Mononuclear cell (primary cell): ENCODE measurements at regions not wholly inside any gene's neighbourhood (a gene's known extent, or its start where the extent isn't known, plus 50 kb on each side); places are given as distances from the start of the nearest gene placed in this dataset.
"Not testable (repeated sequence)": the region's sequence is repeated elsewhere in the genome, so short reads cannot be mapped to it uniquely, and the experiment has no call there.

Experiments
- H3K27me3 ChIP-seq: 2 replicates; pipeline ENCODE4 v1.6.0; 2011; ENCODE audit warnings: low read length, control low read depth; ENCODE audit not compliant: insufficient read depth
- H3K4me1 ChIP-seq: 2 replicates; pipeline ENCODE4 v1.5.1; 2011; ENCODE audit warnings: mild to moderate bottlenecking, low read length, control low read depth; ENCODE audit not compliant: insufficient read depth
- H3K4me3 ChIP-seq: 2 replicates; pipeline ENCODE4 v1.5.1; 2011; ENCODE audit warnings: mild to moderate bottlenecking, low read length, moderate library complexity
- H3K9me3 ChIP-seq: 2 replicates; pipeline ENCODE4 v1.5.1; 2011; ENCODE audit warnings: low read depth, mild to moderate bottlenecking, control low read depth, low read length

DNA sequence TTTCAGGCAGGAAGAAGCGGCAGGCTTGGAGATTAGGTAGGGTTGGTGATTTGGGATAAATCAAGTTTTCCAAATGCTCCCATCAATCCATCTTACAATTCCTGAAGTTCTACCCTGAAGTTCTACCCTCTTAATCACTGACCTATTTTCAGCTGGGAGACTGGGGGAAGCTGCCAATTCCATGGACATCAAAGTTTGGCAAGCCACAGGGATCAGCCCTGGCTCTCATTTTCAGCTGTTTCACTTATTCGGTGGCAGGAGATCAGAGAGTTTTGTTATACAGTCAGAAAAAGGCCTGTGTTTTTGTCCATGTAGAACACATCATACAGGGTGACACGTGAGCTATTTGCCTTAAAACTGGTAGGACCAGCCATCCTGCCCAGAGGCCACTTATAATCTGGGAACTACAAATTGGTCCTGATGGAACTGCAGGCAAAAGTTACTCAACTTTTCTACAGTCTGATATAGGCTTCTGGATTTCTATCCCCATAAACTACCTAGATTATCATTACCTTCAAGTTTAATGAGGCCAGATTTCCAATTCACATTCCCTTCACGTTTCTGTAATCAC, 112.9 kb upstream of the ZNF746 start:
- Histone ChIP-seq H3K4me1 (no peaks in the 10 kb centered on the region), H3K27me3 (no peaks in the 10 kb centered on the region), H3K9me3 (no peaks in the 10 kb centered on the region), H3K4me3 (no peak overlapping the region)

DNA sequence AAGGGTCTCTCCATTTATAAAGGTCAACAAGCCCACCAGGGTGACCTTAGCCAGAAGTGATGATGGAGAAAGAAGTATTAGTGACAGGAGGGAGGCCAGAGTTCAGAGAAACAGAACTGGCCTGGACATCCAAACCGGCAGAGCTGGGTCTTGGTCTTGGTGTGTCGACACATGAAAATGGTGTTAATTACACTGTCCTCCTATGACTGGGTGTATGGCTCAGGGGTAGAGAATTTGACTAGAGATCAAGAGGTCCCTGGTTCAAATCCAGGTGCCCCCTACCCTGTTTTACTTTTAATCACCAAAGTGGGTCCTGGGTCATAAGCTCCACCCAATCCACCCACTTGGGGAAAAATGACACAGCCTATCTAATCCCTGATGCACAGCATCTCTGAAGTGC, 110.6 kb upstream of the ZNF746 start:
- Histone ChIP-seq H3K4me3 (no peak overlapping the region), H3K27me3 (no peaks in the 10 kb centered on the region), H3K4me1 (no peaks in the 10 kb centered on the region), H3K9me3 (no peaks in the 10 kb centered on the region)

GRCh38 chr7:149607683-149608082, 110.1 kb upstream of the ZNF746 start:
- no peaks in the 10 kb centered on the region for H3K4me1 ChIP-seq
- no peak overlapping the region for H3K4me3 ChIP-seq
- no peaks in the 10 kb centered on the region for H3K27me3 ChIP-seq
- no peaks in the 10 kb centered on the region for H3K9me3 ChIP-seq

DNA sequence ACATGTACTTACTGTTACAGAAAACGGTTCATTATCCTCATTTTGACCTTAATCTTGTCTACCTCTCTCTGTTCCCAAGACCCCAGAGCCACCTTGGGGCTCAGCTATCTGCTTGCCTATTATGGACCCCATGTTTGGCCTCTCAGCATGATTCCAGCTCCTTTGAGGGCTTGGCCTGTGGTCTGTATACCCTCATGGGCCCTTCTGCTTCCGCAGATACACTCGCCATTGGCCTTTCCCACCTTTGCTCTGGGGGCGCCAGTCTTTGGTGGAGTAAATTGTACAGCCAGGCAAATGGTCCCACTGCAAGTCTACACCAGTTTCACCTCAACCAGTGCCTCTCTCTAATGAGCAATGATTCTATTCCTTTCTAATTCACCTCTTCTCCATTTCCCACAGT, 109.2 kb upstream of the ZNF746 start:
- Histone ChIP-seq H3K4me1 (no peaks in the 10 kb centered on the region), H3K4me3 (no peak overlapping the region), H3K27me3 (no peaks in the 10 kb centered on the region), H3K9me3 (no peaks in the 10 kb centered on the region)

DNA sequence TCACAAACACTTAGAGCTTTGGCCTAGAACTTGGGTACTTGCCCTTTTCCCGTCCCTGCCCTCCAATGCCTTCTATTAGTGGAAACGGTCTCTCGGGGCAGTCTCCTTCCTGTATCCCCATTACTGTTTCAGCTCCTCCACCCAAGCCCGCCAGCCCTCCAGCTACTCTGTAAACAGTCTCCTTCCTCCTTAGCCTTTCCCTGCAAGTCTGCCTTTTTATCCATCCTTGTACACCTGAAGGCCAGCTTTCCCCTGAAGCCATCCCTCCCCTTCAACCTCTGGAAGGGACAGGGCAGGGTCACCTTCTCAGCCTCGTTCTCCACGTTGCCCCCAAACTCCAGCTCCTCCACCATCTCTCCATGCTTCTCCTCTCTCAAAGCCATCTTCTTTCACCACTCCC, 108.1 kb upstream of the ZNF746 start:
- Histone ChIP-seq H3K9me3 (no peaks in the 10 kb centered on the region), H3K27me3 (no peaks in the 10 kb centered on the region), H3K4me1 (peaks cover 5% of the 10 kb centered on the region), H3K4me3 (no peak overlapping the region)

DNA sequence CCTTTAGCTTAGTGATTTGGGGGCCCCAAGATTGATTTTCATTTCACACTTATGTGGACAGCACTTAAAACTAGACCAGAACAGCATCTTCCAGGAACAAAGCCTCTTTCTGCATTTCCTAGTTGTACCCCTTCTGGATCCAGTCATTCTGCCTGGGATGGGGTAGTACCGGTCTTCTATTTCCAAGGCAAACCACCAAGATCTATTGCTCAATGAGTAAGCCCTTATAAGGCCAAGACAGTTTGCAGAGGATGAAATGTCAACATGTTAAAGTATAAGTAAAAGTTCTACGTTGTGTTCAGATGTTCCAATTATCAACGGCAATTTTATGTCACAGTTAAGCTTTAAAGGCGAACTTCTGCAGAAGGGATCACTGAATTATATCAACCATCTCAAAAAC, 106.9 kb upstream of the ZNF746 start:
- H3K27me3 ChIP-seq, result no peaks in the 10 kb centered on the region
- H3K9me3 ChIP-seq, result no peaks in the 10 kb centered on the region
- H3K4me1 ChIP-seq, result peaks cover 14% of the 10 kb centered on the region
- no peak overlapping the region for H3K4me3 ChIP-seq

- not testable (repeated sequence) for H3K4me3 ChIP-seq, H3K9me3 ChIP-seq, H3K27me3 ChIP-seq
- H3K4me1 ChIP-seq, result peaks cover 22% of the 10 kb centered on the region
Measured at GRCh38 chr7:149600669-149601330, 103.2 kb upstream of the ZNF746 start.

- no peak overlapping the region for H3K4me3 ChIP-seq
- H3K27me3 ChIP-seq, result no peaks in the 10 kb centered on the region
Measured at GRCh38 chr7:149599636-149600206, 102.1 kb upstream of the ZNF746 start.

GRCh38 chr7:149598721-149599308, 101.2 kb upstream of the ZNF746 start:
- Histone ChIP-seq H3K27me3 (no peaks in the 10 kb centered on the region), H3K4me3 (no peak overlapping the region), H3K9me3 (no peaks in the 10 kb centered on the region), H3K4me1 (peaks cover 22% of the 10 kb centered on the region)

More at GRCh38 chr7:149599636-149600206, 102.1 kb upstream of the ZNF746 start:
- no peaks in the 10 kb centered on the region for H3K9me3 ChIP-seq
- peaks cover 22% of the 10 kb centered on the region for H3K4me1 ChIP-seq

GRCh38 chr7:149597789-149598188, 100.2 kb upstream of the ZNF746 start:
- H3K4me1 ChIP-seq, result peaks cover 22% of the 10 kb centered on the region

GRCh38 chr7:149595541-149595940, 97.9 kb upstream of the ZNF746 start:
- H3K27me3 ChIP-seq, result no peaks in the 10 kb centered on the region
- H3K4me3 ChIP-seq, result no peak overlapping the region
- no peaks in the 10 kb centered on the region for H3K9me3 ChIP-seq
- peaks cover 15% of the 10 kb centered on the region for H3K4me1 ChIP-seq

More at GRCh38 chr7:149597789-149598188, 100.2 kb upstream of the ZNF746 start:
- not testable (repeated sequence) for H3K27me3 ChIP-seq, H3K9me3 ChIP-seq, H3K4me3 ChIP-seq

GRCh38 chr7:149595078-149595477, 97.5 kb upstream of the ZNF746 start:
- Histone ChIP-seq H3K4me1 (peaks cover 14% of the 10 kb centered on the region), H3K4me3 (no peak overlapping the region), H3K27me3 (no peaks in the 10 kb centered on the region), H3K9me3 (no peaks in the 10 kb centered on the region)

DNA sequence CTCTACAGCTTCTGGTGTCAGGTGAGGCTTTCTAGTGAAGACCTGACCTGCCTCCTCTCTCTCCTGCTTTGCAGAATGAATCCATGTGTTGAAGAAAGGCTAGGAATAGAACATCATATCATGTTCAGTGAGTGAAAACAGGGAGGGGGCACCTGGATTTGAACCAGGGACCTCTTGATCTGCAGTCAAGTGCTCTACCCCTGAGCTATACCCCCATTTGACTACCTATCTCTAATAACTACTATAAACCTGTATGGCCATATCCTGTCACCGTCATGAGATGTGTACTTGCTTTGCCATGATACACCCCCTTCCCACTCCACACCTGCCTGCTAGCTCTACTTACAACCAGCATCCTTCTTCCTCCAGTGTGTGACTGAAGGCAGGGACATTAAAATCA, 91.3 kb upstream of the ZNF746 start:
- H3K4me3 ChIP-seq, result no peak overlapping the region
- H3K9me3 ChIP-seq, result no peaks in the 10 kb centered on the region
- no peaks in the 10 kb centered on the region for H3K27me3 ChIP-seq
- H3K4me1 ChIP-seq, result no peaks in the 10 kb centered on the region

DNA sequence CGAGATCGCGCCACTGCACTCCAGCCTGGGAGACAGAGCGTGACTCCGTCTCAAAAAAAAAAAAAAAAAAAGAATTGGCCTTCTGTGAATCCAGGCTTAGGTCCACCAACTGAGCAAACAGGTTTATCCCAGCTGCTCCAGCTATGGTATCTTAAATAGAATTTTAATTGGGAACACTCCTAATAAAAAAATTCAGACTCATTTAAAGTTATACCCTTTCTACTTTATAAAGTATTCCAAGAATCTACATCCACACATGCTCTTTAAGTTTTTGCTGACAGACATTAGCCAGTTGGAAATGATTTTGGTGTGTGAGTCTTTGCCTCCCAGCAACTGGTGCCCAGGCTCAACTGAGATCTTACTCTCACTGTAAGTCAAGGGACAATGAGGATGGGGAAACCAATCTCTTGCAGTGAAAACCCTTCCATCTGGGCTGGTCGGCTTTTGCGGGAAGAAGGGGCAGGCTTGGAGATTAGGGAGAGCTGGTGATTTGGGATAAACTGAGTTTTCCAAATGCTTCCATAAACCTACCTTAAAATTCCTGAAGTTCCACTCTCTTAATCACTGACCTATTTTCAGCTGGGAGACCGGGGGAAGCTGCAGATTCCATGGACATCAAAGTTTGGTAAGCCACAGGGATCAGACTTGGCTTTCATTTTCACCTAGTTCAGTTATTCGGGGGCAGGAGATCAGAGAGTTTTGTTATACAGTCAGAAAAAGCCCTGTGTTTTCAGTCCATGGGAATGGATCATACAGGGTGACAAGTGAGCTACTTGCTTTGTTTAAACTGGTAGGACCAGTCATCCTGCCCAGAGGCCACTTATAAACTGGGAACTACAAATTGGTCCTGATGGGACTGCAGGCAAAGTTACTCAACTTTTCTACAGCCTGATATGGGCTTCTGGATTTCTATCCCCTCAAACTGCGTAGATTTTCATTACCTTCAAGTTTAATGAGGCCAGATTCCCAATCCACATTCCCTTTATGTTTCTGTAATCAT, 89.3 kb upstream of the ZNF746 start:
- Histone ChIP-seq H3K4me3 (no peak overlapping the region), H3K9me3 (no peaks in the 10 kb centered on the region), H3K27me3 (no peaks in the 10 kb centered on the region), H3K4me1 (no peaks in the 10 kb centered on the region)

- H3K4me3 ChIP-seq, result no peak overlapping the region
- no peaks in the 10 kb centered on the region for H3K27me3 ChIP-seq
- H3K4me1 ChIP-seq, result no peaks in the 10 kb centered on the region
- H3K9me3 ChIP-seq, result no peaks in the 10 kb centered on the region
Measured at GRCh38 chr7:149584530-149584929, 86.9 kb upstream of the ZNF746 start.
